ENCODE measurements at regions not wholly inside any gene's neighbourhood (a gene's known extent, or its start where the extent isn't known, plus 50 kb on each side); places are given as distances from the start of the nearest gene placed in this dataset.

- Histone ChIP-seq H3K9ac (ENCODE audit: low read depth in 1 of 2, low read length in 2 of 2) (no peak overlapping the region), H3K4me3 (ENCODE audit: low read depth in 1 of 3, low read length in 3 of 3) (no peak overlapping the region), H3K36me3 (ENCODE audit: control insufficient read depth in 4 of 4, insufficient read depth in 3 of 4, low read depth in 1 of 4, low read length in 3 of 4) (no peaks in the 10 kb centered on the region), H3K27ac (ENCODE audit: low read depth in 1 of 2, low read length in 2 of 2) (no peak overlapping the region), H3K4me1 (ENCODE audit: control insufficient read depth in 4 of 4, insufficient read depth in 4 of 4, low read length in 3 of 4) (no peaks in the 10 kb centered on the region), H3K9me3 (ENCODE audit: control insufficient read depth in 4 of 4, low read length in 3 of 4) (no peaks in the 10 kb centered on the region), H3K27me3 (ENCODE audit: control insufficient read depth in 4 of 4, insufficient read depth in 4 of 4, low read length in 3 of 4) (no peaks in the 10 kb centered on the region)
- TF ChIP-seq HNF4A (conservative IDR thresholded peaks at IDR 0.05): no peak
- TF ChIP-seq, protein P1, sequence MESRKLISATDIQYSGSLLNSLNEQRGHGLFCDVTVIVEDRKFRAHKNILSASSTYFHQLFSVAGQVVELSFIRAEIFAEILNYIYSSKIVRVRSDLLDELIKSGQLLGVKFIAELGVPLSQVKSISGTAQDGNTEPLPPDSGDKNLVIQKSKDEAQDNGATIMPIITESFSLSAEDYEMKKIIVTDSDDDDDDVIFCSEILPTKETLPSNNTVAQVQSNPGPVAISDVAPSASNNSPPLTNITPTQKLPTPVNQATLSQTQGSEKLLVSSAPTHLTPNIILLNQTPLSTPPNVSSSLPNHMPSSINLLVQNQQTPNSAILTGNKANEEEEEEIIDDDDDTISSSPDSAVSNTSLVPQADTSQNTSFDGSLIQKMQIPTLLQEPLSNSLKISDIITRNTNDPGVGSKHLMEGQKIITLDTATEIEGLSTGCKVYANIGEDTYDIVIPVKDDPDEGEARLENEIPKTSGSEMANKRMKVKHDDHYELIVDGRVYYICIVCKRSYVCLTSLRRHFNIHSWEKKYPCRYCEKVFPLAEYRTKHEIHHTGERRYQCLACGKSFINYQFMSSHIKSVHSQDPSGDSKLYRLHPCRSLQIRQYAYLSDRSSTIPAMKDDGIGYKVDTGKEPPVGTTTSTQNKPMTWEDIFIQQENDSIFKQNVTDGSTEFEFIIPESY (IDR thresholded peaks at IDR 0.05): no peak
- TF ChIP-seq FOXA2 (IDR thresholded peaks at IDR 0.05): no peak
- no peak for TF ChIP-seq YY1 (IDR thresholded peaks at IDR 0.05)
- no peak for TF ChIP-seq RAD21 (IDR thresholded peaks at IDR 0.05)
- TF ChIP-seq HNF4G (IDR thresholded peaks at IDR 0.05): no peak
- TF ChIP-seq, protein P2, sequence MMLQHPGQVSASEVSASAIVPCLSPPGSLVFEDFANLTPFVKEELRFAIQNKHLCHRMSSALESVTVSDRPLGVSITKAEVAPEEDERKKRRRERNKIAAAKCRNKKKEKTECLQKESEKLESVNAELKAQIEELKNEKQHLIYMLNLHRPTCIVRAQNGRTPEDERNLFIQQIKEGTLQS (IDR thresholded peaks at IDR 0.05): no peak
- TF ChIP-seq SP1 (IDR thresholded peaks at IDR 0.05): no peak
- TF ChIP-seq FOXA1 (IDR thresholded peaks at IDR 0.05): no peak
- no peak for TF ChIP-seq RXRA (IDR thresholded peaks at IDR 0.05)
- 90% methylated on average over 2 of the region's 2 CpGs for WGBS
- no peak for DNase-seq (ENCODE audit: low spot score)
Measured at GRCh38 chr10:4775808-4776207, 50.2 kb upstream of the AKR1E2 start.

- 76% methylated on average over 2 of the region's 2 CpGs for WGBS
Measured at GRCh38 chr10:4772202-4772570, 53.8 kb upstream of the AKR1E2 start.

More at GRCh38 chr10:4772202-4772570, 53.8 kb upstream of the AKR1E2 start:
- Histone ChIP-seq H3K4me1 (ENCODE audit: control insufficient read depth in 4 of 4, insufficient read depth in 4 of 4, low read length in 3 of 4) (no peaks in the 10 kb centered on the region), H3K27me3 (ENCODE audit: control insufficient read depth in 4 of 4, insufficient read depth in 4 of 4, low read length in 3 of 4) (peaks cover 0 to 4% (median 0%) of the 10 kb centered on the region in 4 donors), H3K9ac (ENCODE audit: low read depth in 1 of 2, low read length in 2 of 2) (no peak overlapping the region), H3K9me3 (ENCODE audit: control insufficient read depth in 4 of 4, low read length in 3 of 4) (no peaks in the 10 kb centered on the region), H3K27ac (ENCODE audit: low read depth in 1 of 2, low read length in 2 of 2) (no peak overlapping the region), H3K4me3 (ENCODE audit: low read depth in 1 of 3, low read length in 3 of 3) (no peak overlapping the region), H3K36me3 (ENCODE audit: control insufficient read depth in 4 of 4, insufficient read depth in 3 of 4, low read depth in 1 of 4, low read length in 3 of 4) (no peaks in the 10 kb centered on the region)
- TF ChIP-seq SP1 (IDR thresholded peaks at IDR 0.05): no peak
- TF ChIP-seq RAD21 (IDR thresholded peaks at IDR 0.05): no peak
- TF ChIP-seq, protein P1 (IDR thresholded peaks at IDR 0.05): no peak
- no peak for TF ChIP-seq GABPA (IDR thresholded peaks at IDR 0.05 in 1 of 2, conservative IDR thresholded peaks at IDR 0.05 in 1 of 2)
- TF ChIP-seq, protein P3, sequence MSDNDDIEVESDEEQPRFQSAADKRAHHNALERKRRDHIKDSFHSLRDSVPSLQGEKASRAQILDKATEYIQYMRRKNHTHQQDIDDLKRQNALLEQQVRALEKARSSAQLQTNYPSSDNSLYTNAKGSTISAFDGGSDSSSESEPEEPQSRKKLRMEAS (IDR thresholded peaks at IDR 0.05): no peak
- no peak for TF ChIP-seq FOXA1 (IDR thresholded peaks at IDR 0.05)
- TF ChIP-seq, protein P4, sequence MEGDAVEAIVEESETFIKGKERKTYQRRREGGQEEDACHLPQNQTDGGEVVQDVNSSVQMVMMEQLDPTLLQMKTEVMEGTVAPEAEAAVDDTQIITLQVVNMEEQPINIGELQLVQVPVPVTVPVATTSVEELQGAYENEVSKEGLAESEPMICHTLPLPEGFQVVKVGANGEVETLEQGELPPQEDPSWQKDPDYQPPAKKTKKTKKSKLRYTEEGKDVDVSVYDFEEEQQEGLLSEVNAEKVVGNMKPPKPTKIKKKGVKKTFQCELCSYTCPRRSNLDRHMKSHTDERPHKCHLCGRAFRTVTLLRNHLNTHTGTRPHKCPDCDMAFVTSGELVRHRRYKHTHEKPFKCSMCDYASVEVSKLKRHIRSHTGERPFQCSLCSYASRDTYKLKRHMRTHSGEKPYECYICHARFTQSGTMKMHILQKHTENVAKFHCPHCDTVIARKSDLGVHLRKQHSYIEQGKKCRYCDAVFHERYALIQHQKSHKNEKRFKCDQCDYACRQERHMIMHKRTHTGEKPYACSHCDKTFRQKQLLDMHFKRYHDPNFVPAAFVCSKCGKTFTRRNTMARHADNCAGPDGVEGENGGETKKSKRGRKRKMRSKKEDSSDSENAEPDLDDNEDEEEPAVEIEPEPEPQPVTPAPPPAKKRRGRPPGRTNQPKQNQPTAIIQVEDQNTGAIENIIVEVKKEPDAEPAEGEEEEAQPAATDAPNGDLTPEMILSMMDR (IDR thresholded peaks at IDR 0.05; ENCODE audit: low read depth, low read length, missing input control): no peak
- no peak for TF ChIP-seq EGR1 (IDR thresholded peaks at IDR 0.05; ENCODE audit: low read depth in 2 of 2)
- no peak for TF ChIP-seq NR2F2 (IDR thresholded peaks at IDR 0.05)
- no peak for TF ChIP-seq JUND (IDR thresholded peaks at IDR 0.05)
- no peak for TF ChIP-seq FOXA2 (IDR thresholded peaks at IDR 0.05)
- no peak for TF ChIP-seq TAF1 (conservative IDR thresholded peaks at IDR 0.05)
- TF ChIP-seq HNF4A (conservative IDR thresholded peaks at IDR 0.05): no peak
- no peak for TF ChIP-seq REST (IDR thresholded peaks at IDR 0.05)
- TF ChIP-seq HNF4G (IDR thresholded peaks at IDR 0.05): no peak
- no peak for TF ChIP-seq YY1 (IDR thresholded peaks at IDR 0.05)
- no peak for DNase-seq (ENCODE audit: low spot score)

All from liver (tissue), 8 donors.